Limb (tissue), 2 donors: ENCODE measurements at regions not wholly inside any gene's neighbourhood (a gene's known extent, or its start where the extent isn't known, plus 50 kb on each side); places are given as distances from the start of the nearest gene placed in this dataset.
"Not testable (repeated sequence)": the region's sequence is repeated elsewhere in the genome, so short reads cannot be mapped to it uniquely, and the experiment has no call there.

Experiments used
- DNase-seq, 2 donors: peaks; one replicate each; pipeline ENCODE4 v3.0.0-alpha.2; 2016; ENCODE audit errors: extremely low spot score in 2 of 2

GRCh38 chr5:91285062-91285461 lies 98.1 kb downstream of the ARRDC3 start:
- not testable (repeated sequence) for DNase-seq

- DNase-seq: no peak
Observed at GRCh38 chr5:91283899-91284298, 99.2 kb downstream of the ARRDC3 start.

DNA sequence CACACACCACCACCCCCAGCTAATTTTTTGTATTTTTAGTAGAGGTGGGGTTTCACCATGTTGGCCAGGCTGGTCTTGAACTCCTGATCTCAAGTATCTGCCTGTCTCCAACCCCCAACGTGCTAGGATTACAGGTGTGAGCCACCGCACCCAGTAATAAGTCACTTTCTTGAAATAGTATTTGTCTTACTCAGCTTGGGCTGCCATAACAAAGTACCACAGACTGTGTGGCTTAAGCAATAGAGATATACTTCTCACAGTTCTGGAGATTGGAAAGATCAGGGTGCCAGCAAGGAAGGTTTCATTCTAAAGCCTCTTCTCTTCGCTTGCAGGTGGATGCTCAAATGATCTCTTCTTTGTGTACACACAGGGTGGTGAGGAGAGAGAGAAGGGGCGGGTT lies 99.8 kb downstream of the ARRDC3 start:
- DNase-seq: no peak

- no peak for DNase-seq
Observed at GRCh38 chr5:91282210-91282609, 100.9 kb downstream of the ARRDC3 start.

GRCh38 chr5:91281401-91281800 lies 101.7 kb downstream of the ARRDC3 start:
- DNase-seq: no peak

DNA sequence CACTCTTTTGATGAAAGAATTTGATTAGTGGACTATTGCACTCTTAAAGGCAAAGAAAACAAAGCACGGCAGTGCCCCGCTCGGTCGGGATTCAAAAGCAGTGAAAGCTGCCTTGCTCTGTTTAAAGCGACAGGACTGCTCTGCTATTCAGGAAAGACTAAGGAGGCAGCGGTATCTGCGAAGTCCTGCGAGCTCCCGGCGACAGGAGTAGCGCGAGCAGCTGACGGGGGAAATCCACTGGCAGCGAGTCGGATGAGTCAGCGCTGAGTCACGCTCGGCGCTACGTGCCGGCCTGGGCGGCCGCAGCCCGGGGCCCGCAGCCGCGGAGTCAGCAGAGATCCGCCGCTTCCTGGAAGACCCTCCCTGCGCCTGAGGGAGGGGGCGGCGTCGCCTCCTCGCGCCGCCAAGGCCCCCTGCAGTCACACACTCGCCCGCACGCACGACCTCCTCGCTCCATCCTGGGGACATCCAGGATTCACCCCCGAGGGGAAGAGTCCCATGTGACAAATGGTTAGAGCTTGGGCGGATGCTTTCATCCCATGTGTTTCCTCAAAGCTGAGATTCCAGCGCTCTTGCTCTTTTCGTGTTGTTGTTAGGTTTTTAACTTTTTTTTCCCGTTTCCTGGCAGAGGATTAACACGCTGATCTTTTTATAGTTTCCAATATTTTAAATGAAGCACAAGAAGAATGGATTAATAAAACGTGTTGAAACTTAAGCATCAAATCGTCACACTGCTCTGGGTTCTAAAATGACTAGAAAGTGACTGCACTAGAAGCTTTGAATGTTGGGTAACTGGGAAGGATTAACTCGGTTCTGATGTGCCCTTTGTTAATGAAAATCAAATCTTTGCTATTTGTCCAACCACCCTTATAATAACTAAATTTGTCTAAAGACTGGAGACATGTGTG lies 102.5 kb downstream of the ARRDC3 start:
- DNase-seq: peak; percentile 92 to 94

DNA sequence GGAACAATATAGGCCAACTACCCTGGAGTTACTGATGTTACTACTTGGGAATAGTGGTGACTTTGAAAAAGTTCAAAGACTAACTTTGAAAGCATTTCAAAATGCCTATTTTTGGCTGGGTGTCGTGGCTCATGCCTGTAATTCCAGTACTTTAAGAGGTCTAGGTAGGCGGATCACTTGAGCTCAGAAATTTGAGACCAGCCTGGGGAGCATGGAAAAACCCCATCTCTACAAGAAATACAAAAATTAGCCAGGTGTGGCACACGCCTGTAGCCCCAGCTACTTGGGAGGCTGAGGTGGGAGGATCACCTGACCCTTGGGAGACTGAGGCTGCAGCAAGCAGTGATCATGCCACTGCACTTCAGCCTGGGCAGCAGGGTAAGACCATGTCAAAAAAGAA lies 105.3 kb downstream of the ARRDC3 start:
- no peak for DNase-seq

GRCh38 chr5:91277093-91277626 lies 106.0 kb downstream of the ARRDC3 start:
- no peak for DNase-seq

DNA sequence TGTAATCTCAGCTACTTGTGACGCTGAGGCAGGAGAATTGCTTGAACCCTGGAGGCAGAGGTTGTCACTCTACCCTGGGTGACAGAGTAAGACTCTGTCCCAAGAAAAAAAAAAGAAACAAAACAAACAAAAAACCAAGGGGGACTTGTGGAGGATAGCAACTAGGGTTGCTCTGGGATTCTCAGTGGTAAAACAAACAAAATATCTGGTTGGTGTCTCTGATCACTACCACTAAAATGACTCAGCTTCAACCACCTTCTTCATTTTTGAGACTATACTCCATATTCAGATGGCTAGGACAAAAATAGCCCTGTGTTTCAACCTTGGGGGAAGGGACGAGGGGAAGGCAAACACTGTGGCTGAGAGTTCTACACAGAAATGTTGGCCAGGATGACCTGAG lies 110.3 kb downstream of the ARRDC3 start:
- no peak for DNase-seq

GRCh38 chr5:91271999-91272398 lies 111.1 kb downstream of the ARRDC3 start:
- no peak for DNase-seq

DNA sequence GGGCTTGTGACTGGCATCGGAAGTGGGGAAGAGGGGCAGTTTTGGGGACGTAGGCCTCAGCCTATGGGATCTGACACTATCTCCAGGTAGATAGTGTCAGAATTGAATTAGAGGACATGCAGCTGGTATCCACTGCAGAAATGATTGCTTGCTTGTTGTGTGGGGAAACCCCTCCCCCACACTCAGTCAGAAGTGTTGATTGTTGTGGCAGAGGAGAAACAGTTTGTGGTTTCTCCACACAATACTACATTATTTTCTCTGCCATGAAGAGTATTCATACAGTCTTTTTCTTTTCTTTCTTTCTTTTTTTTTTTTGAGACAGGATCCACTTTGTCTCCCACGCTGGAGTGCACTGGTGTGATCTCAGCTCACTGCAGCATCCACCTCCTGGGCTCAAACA lies 113.9 kb downstream of the ARRDC3 start:
- DNase-seq: no peak

DNA sequence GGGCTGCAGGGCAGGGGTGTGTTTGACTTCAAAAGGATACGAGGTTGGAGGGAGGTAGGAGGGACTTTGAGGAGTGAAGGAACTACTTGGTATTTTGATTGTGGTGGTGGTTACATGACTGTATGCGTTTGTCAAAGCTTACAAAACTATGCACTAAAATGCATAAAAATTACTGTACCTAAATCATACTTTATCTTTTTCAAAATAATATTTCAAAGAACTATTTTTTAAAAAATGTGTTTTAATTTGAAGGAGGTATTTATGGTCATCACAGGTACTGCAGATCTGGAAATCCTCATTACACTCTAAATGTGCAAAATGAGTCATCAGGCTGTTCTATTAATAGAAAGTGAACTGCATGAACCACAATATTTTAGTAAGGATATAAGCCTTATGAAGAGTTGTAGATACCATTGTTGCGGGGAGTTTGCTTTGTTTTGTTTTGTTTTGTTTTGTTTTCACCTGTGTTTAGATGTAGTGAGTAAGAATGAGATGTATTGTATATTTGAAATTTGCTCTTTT lies 116.9 kb downstream of the ARRDC3 start:
- DNase-seq: no peak

DNA sequence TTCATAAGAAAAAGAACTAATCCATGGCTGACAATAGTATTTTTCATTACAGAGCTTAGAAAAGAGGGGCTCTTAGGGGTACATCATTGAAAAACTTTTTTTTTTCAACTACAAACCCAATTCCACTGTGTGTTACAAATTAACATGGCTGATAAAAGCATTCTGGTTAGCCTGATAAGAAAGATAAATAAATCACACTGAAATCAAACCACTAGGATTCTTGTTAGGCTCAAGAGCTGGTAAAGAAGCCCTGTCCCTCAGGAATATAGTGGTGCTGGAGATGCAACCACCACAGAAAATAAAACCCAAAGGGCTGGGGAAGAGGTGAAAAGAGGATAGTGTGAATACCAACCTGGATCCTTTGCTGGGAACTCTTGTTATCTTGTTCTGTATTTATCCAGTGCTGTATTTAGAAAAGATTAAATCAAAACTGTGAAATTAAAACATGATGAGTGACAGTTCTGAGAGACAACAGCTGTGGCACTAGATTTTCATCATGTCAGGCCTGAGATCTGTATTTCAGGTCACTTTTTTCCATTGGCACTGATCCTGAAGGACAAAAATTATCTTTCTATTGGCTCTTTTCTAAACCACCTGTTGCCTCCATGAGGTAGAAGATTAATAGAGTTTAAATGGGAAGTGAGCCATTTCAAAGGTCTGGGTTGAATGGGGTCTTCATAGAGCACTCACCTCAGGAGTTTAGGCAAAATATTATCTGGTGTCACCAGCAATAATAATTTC lies 118.6 kb downstream of the ARRDC3 start:
- no peak for DNase-seq

DNA sequence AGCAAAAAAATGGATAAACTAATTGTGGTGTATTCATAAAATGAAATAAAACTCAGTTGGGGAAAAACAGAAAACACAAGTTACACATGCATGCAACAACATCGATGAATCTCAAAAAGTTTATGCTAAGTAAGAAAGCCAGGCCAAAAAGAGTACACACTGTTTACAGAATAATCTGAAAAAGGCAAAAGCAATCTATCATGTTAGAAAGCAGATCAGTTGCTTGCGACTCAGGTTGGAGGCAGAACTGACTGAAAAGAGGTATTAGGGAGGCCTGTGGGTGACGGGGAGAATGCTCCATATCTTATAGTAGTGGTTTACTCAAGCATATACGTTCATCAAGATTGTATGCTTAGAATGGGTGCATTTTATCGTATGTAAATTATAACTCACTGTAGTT lies 119.2 kb downstream of the ARRDC3 start:
- no peak for DNase-seq

GRCh38 chr5:91257301-91257700 lies 125.8 kb downstream of the ARRDC3 start:
- DNase-seq: peak in 1 of 2 donors; percentile 13

DNA sequence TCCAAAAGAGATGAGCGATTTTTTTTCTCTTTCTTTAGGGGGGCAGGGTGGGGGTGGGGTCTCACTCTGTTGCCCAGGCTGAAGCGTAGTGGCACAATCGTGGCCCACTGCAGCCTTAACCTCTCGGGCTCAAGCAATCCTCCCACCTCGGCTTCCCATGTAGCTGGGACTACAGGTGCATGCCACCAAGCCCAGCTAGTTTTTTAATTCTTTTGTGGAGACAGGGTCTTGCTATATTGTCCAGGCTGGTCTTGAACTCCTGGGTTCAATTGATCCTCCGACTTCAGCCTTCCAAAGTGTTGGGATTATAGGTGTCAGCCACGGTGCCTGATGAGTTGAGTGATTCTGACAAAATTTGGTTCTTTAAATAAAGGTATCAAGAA lies 127.0 kb downstream of the ARRDC3 start:
- no peak for DNase-seq

GRCh38 chr5:91255396-91256141 lies 127.5 kb downstream of the ARRDC3 start:
- DNase-seq: no peak

GRCh38 chr5:91252916-91253315 lies 130.2 kb downstream of the ARRDC3 start:
- no peak for DNase-seq

DNA sequence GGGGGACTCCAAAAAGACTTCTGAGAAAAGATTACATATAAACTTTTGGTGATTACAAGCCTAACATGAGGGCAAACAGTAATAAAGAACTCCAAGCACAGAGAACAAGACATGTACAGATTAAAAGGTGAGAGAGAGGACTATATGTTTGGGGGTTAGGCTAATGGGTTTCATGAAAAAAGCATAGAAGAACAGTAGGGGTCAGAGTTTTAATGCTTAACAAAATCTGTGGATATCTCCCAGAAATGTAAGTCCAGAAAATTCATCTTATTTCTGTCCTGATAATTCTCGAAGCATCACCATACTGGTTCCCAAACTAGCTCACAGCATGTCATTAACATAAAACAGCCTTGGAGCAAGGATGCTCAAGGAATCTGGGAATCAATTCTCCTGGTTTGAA lies 137.2 kb downstream of the ARRDC3 start:
- no peak for DNase-seq

DNA sequence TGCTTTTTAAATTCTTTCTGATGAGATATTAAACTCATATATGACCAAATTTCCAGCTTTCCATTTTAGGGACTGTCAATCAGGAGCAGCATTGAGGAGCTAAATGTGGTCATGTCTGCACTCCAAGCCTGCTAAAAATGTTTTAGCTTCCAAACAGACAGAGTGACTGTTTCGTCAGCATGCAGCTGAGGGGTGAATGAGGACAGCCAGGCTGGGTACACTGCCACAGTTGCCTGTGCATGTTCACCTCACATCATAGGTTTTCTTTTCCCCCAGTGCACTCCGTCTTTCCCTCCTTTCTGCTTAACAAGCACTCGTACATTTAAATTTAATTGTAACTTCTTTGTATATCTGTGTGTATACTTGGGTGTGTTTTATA lies 138.1 kb downstream of the ARRDC3 start:
- DNase-seq: no peak

GRCh38 chr5:91244380-91245073 lies 138.6 kb downstream of the ARRDC3 start:
- DNase-seq: no peak
